ENCODE measurements at regions not wholly inside any gene's neighbourhood (a gene's known extent, or its start where the extent isn't known, plus 50 kb on each side); places are given as distances from the start of the nearest gene placed in this dataset.

DNA sequence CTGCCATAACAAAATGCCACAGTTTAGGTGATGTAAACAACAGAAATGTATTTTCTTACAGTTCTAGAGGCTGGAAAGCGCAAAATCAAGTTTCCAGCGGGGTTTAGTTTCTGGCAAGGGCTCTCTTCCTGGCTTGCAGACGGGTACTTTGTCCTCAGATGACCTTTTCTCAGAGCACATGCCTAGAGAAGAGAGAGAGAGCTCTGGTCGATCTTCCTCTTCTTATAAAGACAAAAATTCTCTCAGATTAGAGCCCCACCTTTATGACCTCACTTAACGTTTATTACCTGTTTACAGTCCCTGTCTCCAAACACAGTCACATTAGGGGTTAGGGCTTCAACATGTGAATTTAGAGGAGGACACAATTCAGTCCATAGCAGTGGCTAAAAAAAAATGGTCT lies 119.7 kb downstream of the CETN3 start:
- no peaks in the 10 kb centered on the region for H3K9me3 ChIP-seq (ENCODE audit: control insufficient read depth, insufficient read depth, low read length)
- ChIA-PET POLR2A (no interaction called here), CTCF (no interaction called here)
- no peak overlapping the region for H3K27ac ChIP-seq (ENCODE audit: low read depth, low read length)
- TF ChIP-seq, protein P1, sequence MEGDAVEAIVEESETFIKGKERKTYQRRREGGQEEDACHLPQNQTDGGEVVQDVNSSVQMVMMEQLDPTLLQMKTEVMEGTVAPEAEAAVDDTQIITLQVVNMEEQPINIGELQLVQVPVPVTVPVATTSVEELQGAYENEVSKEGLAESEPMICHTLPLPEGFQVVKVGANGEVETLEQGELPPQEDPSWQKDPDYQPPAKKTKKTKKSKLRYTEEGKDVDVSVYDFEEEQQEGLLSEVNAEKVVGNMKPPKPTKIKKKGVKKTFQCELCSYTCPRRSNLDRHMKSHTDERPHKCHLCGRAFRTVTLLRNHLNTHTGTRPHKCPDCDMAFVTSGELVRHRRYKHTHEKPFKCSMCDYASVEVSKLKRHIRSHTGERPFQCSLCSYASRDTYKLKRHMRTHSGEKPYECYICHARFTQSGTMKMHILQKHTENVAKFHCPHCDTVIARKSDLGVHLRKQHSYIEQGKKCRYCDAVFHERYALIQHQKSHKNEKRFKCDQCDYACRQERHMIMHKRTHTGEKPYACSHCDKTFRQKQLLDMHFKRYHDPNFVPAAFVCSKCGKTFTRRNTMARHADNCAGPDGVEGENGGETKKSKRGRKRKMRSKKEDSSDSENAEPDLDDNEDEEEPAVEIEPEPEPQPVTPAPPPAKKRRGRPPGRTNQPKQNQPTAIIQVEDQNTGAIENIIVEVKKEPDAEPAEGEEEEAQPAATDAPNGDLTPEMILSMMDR (IDR thresholded peaks at IDR 0.05; ENCODE audit: low read depth, low read length), result no peak
- H3K4me3 ChIP-seq (ENCODE audit: low read depth, low read length), result no peak overlapping the region
- no peak for DNase-seq (ENCODE audit: low read depth, low spot score)
- H3K27me3 ChIP-seq (ENCODE audit: control insufficient read depth, insufficient read depth, low read length), result no peaks in the 10 kb centered on the region

DNA sequence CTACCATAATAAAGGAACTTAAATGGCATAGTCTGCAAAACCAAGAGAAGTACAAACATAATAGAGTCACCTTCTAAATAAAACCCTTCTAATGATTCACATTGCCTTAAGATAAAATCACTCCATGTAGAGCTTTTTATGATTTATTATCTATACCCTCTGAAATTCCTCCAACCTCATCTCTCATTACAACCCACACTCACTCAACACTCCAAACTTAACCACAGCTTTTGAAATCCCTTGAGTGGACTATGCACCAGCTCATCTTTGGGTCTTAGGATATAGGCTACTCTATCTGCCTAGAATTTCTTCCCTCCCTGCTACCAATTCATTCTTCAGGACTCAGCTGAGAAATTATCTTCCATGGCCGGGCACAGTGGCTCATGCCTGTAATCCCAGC lies 122.5 kb downstream of the CETN3 start:
- no peak overlapping the region for H3K27ac ChIP-seq (ENCODE audit: low read depth, low read length)

DNA sequence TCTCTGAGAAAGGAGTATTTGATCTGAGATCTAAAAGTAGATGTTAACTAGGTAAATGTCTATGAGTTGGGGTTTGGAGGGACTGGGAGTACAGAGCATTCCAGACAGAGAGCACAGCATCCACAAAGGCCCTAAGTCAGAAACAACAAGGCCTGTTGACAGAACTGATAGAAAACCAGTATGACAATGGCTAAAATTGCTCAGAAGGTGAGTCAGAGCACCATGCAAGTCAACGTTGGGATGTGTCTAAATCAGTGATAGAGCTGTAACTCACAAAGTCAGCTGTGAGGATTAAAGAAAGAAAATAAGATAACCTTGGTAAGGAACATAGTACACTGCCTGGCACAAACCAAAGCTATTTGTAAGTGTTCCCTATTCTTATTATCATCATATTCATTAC lies 124.0 kb downstream of the CETN3 start:
- H3K27me3 ChIP-seq (ENCODE audit: control insufficient read depth, insufficient read depth, low read length), result no peaks in the 10 kb centered on the region
- H3K27ac ChIP-seq (ENCODE audit: low read depth, low read length), result no peak overlapping the region
- no peak for DNase-seq (ENCODE audit: low read depth, low spot score)
- H3K9me3 ChIP-seq (ENCODE audit: control insufficient read depth, insufficient read depth, low read length), result no peaks in the 10 kb centered on the region
- no peak overlapping the region for H3K4me3 ChIP-seq (ENCODE audit: low read depth, low read length)
- POLR2A ChIA-PET, result no interaction called here
- TF ChIP-seq, protein P1 (IDR thresholded peaks at IDR 0.05; ENCODE audit: low read depth, low read length), result no peak
- CTCF ChIA-PET, result interaction anchor here (1.3 kb wide), 1 partner anchor 20 kb away, joined by 4 read pairs; no protein-coding TSS in a partner anchor

More for the DNA sequence above, 122.5 kb downstream of the CETN3 start:
- DNase-seq (ENCODE audit: low read depth, low spot score), result no peak
- ChIA-PET CTCF (interaction anchor here (0.7 to 1.3 kb wide), 2 partner anchors 21 to 26 kb away, joined by 3 to 4 read pairs; no protein-coding TSS in a partner anchor), POLR2A (no interaction called here)
- no peak overlapping the region for H3K4me3 ChIP-seq (ENCODE audit: low read depth, low read length)
- no peaks in the 10 kb centered on the region for H3K27me3 ChIP-seq (ENCODE audit: control insufficient read depth, insufficient read depth, low read length)
- TF ChIP-seq, protein P1 (IDR thresholded peaks at IDR 0.05; ENCODE audit: low read depth, low read length), result no peak
- no peaks in the 10 kb centered on the region for H3K9me3 ChIP-seq (ENCODE audit: control insufficient read depth, insufficient read depth, low read length)

DNA sequence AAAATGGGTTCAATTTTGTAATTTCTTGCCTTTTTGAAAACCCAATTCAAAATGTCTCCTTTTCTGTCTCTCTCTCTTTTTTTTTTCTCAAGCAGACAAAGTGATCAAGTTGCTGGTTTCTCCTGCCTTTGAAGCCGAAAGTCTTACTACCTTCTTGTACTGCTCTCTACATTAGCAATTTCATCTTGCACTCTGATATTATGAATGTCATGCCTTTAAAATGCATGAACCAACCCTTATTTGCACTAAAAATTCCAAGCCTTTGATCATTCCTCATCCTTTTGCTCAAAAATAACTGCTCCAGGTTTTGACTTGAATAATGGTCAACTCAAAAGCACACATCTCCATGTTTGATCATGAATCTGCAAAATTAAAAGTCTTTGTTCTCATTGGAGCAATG lies 125.2 kb downstream of the CETN3 start:
- CTCF ChIA-PET, result no interaction called here
- no peak overlapping the region for H3K4me3 ChIP-seq (ENCODE audit: low read depth, low read length)
- TF ChIP-seq, protein P1 (IDR thresholded peaks at IDR 0.05; ENCODE audit: low read depth, low read length), result no peak
- no peak overlapping the region for H3K27ac ChIP-seq (ENCODE audit: low read depth, low read length)
- H3K27me3 ChIP-seq (ENCODE audit: control insufficient read depth, insufficient read depth, low read length), result no peaks in the 10 kb centered on the region
- H3K9me3 ChIP-seq (ENCODE audit: control insufficient read depth, insufficient read depth, low read length), result no peaks in the 10 kb centered on the region
- POLR2A ChIA-PET, result no interaction called here
- no peak for DNase-seq (ENCODE audit: low read depth, low spot score)

DNA sequence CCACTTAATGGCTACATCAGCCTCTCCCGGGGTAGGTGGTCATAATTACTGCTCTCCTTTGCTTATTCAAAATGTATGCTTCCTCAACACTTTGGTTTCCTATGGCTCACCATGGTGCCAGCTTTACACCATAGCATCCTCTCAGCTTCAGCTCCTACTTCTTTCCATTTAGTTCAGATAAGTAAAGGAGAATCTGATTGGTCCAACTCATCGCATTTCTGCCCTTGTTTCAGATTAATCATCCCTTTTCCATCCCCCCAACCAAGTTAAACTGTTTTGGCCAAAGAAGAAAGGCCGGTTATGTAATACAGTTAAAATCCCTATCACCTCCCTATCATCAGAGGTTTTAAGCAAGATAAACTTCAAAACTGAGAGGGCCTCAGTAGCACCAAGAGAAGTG lies 130.5 kb downstream of the CETN3 start:
- H3K27me3 ChIP-seq (ENCODE audit: control insufficient read depth, insufficient read depth, low read length), result no peaks in the 10 kb centered on the region
- H3K4me3 ChIP-seq (ENCODE audit: low read depth, low read length), result no peak overlapping the region
- DNase-seq (ENCODE audit: low read depth, low spot score), result no peak
- no peak overlapping the region for H3K27ac ChIP-seq (ENCODE audit: low read depth, low read length)
- TF ChIP-seq, protein P1 (IDR thresholded peaks at IDR 0.05; ENCODE audit: low read depth, low read length), result no peak
- CTCF ChIA-PET, result interaction anchor here (1.3 kb wide), 1 partner anchor 1552 kb away, joined by 3 read pairs; no protein-coding TSS in a partner anchor
- H3K9me3 ChIP-seq (ENCODE audit: control insufficient read depth, insufficient read depth, low read length), result no peaks in the 10 kb centered on the region
- POLR2A ChIA-PET, result no interaction called here

Measured in AG04450 (cell line).